Brain pericyte (primary cell): ENCODE measurements at regions not wholly inside any gene's neighbourhood (a gene's known extent, or its start where the extent isn't known, plus 50 kb on each side); places are given as distances from the start of the nearest gene placed in this dataset.
"Not testable (repeated sequence)": the region's sequence is repeated elsewhere in the genome, so short reads cannot be mapped to it uniquely, and the experiment has no call there.

Experiments
- DNase-seq: peaks from one replicate; pipeline ENCODE4 v3.0.0-alpha.2; 2012; ENCODE audit warnings: low read depth, low spot score

- DNase-seq: no peak
Measured at GRCh38 chr2:160721089-160722040, 227.8 kb upstream of the RBMS1 start.

- DNase-seq: no peak
Measured at GRCh38 chr2:160726046-160726445, 232.4 kb upstream of the RBMS1 start.

GRCh38 chr2:160730296-160730995, 236.8 kb upstream of the RBMS1 start:
- DNase-seq: no peak

GRCh38 chr2:160731415-160731814, 237.8 kb upstream of the RBMS1 start:
- DNase-seq: no peak

- no peak for DNase-seq
Measured at GRCh38 chr2:160731856-160732255, 238.2 kb upstream of the RBMS1 start.

GRCh38 chr2:160735696-160736095, 242.1 kb upstream of the RBMS1 start:
- DNase-seq: no peak

GRCh38 chr2:160736148-160737028, 242.8 kb upstream of the RBMS1 start:
- no peak for DNase-seq

GRCh38 chr2:160737247-160737646, 243.6 kb upstream of the RBMS1 start:
- no peak for DNase-seq

- DNase-seq: no peak
Measured at GRCh38 chr2:160741271-160741670, 247.7 kb upstream of the RBMS1 start.

GRCh38 chr2:160741815-160742214, 248.2 kb upstream of the RBMS1 start:
- no peak for DNase-seq

- DNase-seq: no peak
Measured at GRCh38 chr2:160742667-160743066, 249.1 kb upstream of the RBMS1 start.

- DNase-seq: no peak
Measured at GRCh38 chr2:160747501-160748170, 254.0 kb upstream of the RBMS1 start.

GRCh38 chr2:160751021-160751420, 257.4 kb upstream of the RBMS1 start:
- DNase-seq: no peak

GRCh38 chr2:160752475-160753330, 259.1 kb upstream of the RBMS1 start:
- no peak for DNase-seq

- DNase-seq: no peak
Measured at GRCh38 chr2:160753331-160753654, 259.7 kb upstream of the RBMS1 start.

- no peak for DNase-seq
Measured at GRCh38 chr2:160753960-160754359, 260.4 kb upstream of the RBMS1 start.

- no peak for DNase-seq
Measured at GRCh38 chr2:160756481-160756880, 262.9 kb upstream of the RBMS1 start.

- DNase-seq: not testable (repeated sequence)
Measured at GRCh38 chr2:160762493-160763128, 269.0 kb upstream of the RBMS1 start.

- no peak for DNase-seq
Measured at GRCh38 chr2:160783474-160783873, 289.9 kb upstream of the RBMS1 start.

GRCh38 chr2:160784034-160784433, 290.4 kb upstream of the RBMS1 start:
- DNase-seq: no peak
